Stimulated activated CD4-positive, alpha-beta T cell treated with anti-CD3 and anti-CD28 coated beads, Interleukin-15, amount 100 ng/mL, for 1 hour (primary cell): ENCODE measurements at regions not wholly inside any gene's neighbourhood (a gene's known extent, or its start where the extent isn't known, plus 50 kb on each side); places are given as distances from the start of the nearest gene placed in this dataset.
A peak's percentile ranks its signal among the peaks of the same experiment; 100 is the strongest.
"Not testable (repeated sequence)": the region's sequence is repeated elsewhere in the genome, so short reads cannot be mapped to it uniquely, and the experiment has no call there.

Experiments
- DNase-seq, 2 donors: peaks; one replicate each; pipeline ENCODE4 v3.0.0-alpha.2; 2020; ENCODE audit warnings: low read depth in 1 of 2, low spot score in 1 of 2

DNA sequence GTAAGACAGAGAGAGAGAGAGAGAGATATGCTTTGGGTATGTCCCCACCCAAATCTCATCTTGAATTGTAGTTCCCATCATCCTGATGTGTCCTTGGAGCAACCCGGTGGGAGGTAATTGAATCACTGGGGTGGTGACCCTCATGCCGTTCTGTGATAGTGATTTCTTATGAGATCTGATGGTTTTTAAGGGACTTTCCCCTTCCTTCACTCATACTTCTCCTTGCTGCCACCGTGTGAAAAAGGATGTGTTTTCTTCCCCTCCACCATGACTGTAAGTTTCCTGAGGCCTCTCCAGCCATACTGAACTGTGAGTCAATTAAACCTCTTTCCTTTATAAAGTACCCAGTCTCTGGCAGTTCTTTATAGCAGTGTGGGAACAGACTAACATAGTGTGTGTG is 60.3 kb downstream of the EOMES start:
- no peak for DNase-seq

DNA sequence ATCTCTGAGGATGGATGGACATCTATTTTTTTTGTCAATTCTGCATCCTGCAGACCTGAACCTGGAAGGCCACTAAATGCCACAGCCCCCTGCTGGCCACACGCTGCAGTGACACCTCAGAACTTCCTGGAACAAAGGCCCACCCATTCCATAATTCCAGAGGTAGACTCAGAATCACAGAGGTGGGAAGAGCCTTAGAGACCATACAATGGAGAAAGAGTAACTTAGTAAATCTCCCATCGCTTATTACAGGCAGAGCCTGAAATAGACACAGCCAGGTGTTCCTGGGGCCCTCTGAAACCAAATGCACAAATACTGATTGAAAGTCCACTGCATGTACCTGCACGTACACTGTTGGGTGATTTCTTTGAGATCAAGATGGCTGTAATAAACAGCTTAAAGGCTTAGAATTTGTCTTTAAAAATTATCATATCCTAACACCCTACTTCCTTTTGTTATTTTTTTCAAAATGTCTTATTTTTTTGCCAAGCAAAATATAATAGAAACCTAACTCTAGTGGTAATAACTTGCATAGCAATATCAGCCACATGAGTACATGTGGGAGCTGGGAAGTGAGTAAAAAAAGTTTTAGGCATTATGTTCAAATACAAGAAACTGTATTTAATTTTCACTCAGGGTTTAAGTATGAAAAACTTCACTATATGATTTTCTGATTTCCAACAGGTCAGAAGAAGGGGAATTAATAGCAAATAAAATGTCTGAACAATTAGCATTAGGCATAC is 62.7 kb downstream of the EOMES start:
- peak in 1 of 2 donors; percentile 18 for DNase-seq

DNA sequence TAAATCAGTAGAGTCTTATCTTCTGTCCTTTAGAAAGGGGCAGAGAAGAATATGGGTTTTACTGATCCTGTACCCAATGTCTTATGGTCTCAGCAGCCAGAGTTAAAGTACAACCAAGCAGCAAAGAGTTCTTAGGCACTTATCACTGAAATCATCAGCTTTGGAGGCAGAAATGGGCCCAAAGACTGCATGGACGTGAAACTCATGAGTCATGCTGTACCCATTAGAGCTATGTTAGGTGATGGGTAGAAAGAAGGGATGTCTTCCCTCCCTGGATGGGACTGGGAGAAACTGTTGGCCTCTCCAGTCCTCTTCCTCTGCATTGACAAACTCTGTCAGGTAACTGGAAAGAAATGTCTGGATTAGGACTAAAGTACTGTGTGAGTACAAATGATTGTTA is 63.4 kb downstream of the EOMES start:
- no peak for DNase-seq

DNA sequence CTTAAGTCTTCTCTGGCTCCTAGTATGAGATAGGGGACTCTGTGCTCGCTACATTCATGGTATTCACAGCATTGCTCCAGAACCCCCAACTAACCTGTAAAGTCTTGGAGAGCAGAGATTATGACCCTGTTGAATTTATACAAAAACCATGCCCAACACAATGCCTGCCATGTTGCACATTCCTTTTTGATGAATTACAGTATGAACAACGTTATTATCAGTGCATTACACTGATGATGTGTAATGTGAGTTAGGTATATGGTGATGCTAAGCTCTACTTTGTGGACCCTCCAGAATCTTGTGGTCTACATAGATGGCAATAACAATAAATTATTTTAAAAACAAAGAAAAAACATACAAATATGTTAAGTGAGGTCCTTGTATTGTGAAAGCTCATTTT is 64.3 kb downstream of the EOMES start:
- no peak for DNase-seq

DNA sequence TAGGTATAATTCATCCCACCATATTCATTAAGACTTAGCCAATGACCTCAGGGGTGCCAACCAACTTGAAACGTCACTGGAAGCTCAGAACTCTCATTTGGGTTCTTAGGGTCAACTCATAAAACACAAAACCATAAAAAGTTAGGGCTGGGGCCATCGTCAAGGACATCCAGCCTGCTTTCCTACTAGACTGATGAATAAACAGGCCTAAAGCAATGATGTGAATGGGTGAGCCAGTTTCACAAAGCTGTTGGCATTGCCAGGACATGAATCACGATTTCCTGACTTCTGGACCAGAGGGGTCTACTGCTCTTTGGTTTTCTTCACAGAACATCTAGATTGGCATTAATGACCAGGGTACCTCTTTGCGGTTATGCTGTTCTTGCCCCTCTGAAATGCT is 64.7 kb downstream of the EOMES start:
- DNase-seq: no peak

DNA sequence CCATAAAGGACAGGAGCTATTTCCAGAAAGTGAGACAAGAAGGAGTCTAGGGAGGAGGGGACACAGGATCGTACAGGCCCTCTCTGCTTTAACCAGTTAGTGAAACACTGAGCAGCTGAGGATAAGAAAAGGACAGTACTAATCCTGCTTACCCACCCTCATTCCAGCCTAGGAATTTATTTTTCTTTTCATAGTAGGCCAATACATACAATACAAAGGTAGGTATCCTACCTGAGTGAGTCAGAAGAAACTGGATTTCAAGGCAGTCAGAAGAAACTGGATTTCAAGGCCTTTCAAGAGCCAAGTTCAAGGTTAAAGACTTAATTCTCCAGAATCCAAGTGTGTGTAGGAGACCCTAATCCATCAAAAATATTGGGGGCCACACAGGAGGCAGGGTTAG is 65.3 kb downstream of the EOMES start:
- no peak for DNase-seq

DNA sequence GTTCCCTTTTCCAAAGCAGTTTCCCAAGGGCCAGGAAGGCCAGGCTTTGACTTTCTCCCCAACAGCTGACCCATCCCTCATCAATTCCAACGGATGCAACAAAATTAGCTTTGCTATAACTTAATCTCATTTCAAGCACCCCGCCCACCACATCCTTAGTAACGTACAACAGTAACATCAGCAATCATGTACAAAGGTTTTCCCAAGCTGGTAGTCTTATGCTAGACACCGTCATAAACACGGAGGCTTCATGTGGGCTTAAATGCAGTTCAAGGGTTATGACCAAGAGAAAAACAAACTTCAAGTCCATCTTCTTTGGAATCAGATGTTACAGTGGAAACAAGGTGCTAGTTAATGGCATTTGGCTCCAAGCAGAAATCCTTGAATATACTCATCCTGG is 66.6 kb downstream of the EOMES start:
- no peak for DNase-seq

DNA sequence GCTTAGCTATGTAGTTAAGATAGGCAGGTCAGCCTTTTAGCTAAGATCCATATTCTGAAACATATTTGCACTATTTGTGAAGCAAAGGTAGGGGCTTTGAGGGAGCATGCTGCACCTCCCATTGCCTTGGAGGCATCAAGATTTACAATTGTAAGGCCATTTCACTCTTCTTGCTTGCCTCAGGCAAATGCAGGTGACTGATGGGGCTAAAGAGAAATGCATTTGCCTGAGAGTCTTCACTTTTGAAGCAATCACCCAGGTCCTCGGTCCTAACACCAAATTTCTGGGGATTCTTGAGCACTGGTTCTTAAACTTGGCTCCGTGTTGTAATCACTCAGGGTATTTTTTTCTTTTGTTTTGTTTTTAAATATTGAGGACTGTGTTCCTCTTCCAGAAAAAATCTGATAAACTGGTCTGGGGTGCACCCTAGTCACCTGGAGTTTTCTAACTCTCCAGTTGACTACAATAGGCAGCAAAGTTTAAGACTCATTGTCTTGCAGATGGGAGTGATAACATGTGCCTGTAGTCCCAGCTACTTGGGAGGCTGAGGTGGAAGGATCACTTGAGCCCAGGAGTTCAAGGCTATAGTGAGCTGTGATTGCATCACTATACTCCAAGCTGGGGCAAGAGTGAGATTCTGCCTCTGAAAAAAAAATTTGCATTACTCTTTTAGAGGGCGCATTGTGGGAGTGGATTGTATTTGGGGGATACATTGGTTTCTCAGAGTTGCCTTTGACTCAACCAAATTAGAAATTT is 68.1 kb downstream of the EOMES start:
- DNase-seq: no peak

DNA sequence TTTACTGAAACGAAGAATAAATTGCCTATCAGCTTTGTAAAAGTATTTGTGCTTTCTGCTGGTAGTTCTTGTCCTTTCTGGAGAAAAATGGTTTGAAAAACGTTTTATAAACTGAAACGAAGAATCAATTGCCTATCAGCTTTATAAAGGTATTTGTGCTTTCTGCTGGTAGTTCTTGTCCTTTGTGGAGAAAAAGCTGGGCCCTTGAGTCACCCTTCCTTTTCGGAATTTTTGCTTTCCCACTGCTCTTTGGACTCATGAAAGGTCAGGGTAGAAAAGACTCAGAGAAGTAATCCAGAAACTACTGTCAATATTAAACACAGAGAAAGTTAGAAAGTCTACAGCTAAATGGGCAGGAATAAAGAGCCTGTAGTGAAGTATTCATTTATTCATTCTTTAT is 72.8 kb downstream of the EOMES start:
- no peak for DNase-seq

DNA sequence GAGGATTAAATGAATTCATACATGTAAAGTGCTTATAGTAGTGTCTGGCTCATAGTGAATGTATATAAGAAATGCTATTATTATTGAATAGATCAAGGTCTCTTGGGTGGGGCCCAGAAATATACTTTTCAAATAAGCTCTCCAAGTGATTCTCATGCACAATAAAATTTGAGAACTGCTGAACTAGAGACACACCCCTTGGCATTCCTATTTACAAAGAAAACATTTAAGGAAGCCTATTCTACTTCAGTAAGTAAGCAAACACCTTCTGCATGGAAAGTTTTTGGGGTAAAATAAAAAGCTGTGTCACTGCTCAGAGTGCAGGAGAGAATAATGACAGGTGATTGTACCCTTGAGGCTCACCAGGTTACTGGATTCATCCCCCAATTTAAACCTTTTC is 75.2 kb downstream of the EOMES start:
- no peak for DNase-seq

DNA sequence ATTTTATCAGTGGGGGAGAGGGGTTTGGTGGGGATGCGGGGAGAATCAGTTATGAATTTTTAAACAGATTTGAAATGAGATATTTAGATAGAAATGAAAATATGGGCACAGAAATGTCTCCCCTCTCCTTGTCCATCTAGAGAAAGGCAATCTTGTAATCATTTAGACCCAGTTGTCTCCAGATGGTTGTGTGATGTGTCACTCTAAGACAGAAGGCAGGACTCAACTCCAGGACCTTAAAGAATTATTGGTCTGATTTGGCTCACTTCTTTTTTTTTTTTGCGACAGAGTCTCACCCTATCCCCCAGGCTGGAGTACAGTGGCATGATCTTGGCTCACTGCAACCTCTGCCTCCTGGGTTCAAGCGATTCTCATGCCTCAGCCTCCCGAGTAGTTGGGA is 77.2 kb downstream of the EOMES start:
- no peak for DNase-seq

DNA sequence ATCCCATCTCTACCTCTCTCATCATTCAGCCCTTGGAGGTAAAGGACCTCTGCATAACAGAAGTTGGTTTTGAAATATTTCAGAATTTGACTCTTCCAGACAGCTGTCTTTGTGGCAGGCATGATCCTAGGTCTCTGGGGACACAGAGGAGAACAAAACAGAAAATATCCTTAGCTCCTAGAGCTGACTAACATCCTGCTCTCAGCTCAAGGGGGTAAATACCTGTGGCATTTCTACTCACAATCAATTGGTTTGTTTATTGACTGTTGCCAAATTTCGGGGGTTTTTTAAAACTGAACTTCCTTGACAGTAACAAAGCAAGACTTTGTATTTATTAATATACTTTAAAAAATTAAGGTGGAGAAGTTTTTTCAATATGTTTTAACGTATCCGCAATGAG is 78.8 kb downstream of the EOMES start:
- no peak for DNase-seq

DNA sequence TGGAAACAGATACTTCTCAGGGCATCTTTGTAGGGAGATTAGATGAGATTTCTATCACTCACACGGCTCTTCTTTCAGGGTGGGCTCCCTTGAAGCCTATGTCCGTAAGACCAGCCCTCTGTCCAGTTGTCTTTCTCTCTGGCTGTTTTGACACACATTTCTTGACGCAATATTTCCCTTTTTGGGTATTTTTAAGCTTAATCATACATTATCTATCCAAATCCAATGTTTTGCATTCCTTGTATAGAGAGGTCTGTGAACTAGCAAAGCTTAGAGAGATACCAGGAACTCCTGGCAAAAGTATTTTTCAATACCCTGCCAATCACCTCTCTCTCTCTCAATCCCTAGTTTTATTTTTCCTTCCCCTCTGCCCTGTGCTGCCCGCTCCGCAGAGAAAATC is 79.3 kb downstream of the EOMES start:
- DNase-seq: no peak

DNA sequence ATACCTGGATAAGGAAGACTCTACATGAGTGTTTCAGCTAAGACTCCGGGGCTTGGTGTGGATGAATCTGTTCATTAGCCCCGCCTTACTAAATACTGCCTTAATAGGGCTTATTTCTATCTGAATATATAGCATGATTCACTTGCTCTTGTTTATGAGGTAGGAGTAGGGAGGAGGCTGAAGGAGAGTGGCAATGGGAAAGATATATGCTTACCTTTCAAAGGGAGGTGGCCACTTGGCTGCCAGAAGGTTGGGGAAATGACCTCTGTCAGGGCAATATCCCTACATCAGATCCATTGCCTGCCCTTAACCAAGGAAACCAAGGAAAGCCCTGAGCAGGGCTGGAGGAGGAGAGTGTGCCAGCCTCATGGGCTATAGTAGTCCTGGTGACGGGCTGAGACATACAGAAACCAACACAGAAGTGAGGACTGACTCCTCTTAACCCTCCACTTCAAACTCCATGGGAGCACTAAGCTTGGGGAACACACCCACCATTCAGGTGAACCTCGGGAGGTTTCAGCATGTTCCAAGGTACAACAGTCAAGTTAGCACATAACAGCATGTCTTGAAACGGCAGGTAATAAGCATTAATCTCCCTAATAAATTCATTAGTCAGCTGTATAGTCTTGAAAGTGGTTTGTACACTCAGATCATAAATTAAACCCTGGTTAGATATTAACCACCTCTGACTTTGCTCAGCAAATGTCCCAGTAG is 80.1 kb downstream of the EOMES start:
- no peak for DNase-seq

DNA sequence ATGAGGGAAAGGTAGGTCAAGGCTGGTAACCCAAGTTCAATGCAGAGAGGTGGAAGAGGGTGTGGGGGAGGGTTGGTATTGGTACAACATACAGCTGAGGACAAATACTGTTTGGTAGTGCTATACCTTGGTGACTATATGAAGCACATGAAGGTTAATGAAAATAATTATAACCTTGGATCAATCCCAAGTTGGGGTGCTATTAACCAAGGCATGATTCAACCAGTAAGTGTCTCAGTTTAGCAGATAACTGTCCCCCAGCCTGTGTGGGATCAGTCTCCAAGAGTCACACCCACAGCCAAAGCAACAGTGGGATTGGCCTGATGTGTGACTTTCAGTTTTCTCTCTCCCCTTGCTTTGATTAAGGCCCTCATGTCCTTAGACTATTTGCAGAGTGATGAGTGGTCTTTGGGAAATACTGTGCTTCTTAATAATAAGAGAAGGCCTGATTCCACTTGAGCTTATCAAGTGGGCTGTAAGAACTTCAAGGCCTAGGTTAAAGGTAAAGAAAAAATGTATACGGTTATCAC is 80.8 kb downstream of the EOMES start:
- no peak for DNase-seq

DNA sequence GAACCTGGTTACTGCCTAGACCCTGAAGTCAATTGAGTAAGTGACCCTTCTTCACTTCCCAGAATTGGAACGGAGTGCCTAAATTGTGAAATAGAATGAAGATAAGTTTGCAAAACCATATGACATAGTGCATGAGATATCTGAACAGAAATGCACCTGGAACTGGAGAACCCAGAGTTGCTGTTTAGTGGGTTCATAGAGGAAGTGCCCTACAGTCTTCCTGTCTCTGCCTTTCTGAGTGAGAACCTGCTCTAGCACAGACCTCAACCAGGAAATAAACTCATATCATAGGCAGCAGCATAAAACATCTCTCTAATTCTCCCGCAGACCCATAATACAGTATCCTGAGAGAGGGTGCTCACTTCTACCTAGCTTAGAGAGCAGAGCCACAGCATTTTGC is 82.9 kb downstream of the EOMES start:
- no peak for DNase-seq

DNA sequence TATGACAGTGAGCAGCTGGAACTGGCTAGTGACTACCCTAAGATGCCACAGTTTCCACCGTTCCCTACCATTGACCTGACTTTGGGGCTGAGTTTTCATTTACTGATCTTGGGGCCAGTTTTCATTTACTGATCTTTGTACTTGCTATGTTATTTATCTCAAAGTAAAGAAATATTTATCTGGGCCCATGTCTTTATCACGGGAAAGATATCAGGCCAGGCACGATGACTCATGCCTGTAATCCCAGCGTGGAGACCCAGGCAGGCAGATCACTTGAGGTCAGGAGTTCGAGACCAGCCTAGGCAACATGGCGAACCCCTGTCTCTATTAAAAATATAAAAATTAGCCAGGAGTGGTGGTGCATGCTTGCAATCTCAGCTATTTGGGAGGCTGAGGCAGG is 83.5 kb downstream of the EOMES start:
- no peak for DNase-seq

DNA sequence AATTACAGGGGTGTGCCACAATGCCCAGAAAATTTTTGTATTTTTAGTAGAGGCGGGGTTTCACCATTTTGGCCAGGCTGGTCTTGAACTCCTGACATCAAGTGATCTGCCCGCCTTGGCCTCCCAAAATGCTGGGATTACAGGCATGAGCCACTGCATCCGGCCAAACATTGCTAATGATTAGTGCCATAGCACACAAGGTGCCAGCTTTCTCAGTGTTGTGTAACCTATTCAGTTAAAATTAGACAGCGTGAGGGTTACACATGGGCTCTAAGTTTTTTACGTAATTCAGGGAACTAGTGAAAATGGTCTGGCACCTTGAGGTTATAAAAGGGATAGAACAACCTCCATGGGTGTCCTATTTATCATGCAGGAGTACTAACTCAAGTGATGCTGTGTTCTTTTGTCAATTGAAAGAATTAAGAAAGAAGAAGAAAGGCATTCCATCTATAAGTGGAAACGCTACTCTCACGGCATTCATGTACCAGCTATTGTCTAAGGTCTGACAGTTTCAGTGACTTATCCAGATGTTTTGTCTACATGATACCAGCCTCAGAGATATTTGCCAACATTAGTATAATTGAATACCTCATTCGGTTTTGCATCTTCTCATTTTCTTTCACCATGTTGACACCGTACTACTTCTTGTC is 84.7 kb downstream of the EOMES start:
- no peak for DNase-seq

DNA sequence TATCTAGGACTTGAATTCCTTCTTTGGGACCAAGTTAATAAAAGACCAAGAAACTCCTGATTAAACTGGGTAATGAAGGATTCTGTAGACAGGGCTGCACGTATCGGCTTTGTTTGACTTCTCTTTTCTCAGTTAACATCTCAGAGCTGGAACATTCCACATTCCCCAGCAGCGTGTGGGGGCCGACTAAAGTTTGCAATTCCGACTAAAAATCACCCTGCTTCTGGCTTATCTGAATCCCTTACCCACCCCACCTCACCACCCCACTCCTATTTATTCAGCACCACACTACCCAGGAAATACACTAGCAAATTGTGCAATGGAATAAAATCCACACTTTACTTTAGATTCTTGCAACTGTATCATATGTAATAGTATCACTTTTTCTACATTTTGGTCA is 87.1 kb downstream of the EOMES start:
- DNase-seq: not testable (repeated sequence)

DNA sequence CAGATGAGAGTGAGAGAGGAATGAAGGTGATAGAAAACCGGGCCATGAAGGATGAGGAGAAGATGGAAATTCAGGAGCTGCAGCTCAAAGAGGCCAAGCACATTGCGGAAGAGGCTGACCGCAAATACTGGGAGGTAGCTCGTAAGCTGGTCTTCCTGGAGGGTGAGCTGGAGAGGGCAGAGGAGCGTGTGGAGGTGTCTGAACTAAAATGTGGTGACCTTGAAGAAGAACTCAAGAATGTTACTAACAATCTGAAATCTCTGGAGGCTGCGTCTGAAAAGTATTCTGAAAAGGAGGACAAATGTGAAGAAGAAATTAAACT is 88.9 kb downstream of the EOMES start:
- no peak for DNase-seq

DNA sequence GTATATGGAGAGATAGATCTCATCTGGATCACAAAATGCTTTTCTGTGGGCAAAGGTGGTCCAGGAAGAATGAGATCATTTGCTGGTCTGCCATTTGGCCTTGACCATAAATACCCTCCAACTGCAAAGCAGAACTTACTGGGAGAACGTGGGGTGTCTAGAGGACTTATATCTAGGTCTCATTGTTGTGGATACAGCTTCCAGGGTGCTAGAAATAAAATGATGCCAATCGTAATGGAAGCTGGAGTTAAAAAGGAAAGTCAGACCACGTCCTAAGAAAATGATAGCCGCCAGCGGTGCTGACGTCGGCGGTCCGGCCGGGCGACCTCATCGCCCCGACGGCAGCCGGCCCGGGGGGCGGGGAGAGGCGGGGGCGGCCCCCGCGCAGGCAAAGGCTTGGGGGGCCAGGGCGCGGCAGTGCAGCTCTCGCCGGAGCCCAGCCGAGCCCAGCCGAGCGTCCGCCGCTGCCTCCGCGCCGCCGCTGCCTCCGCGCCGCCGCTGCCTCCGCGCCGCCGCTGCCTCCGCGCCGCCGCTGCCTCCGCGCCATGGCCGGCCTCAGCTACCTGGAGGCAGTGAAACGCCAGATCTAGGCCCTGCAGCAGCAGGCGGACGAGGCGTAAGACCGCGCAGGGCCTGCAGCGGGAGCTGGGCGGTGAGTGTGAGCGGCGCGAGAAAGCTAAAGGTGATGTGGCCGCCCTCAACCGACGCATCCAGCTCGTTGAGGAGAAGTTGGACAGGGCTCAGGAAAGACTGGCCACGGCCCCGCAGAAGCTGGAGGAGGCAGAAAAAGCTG is 89.5 kb downstream of the EOMES start:
- peak; percentile 13 to 19 for DNase-seq
